Right atrium auricular region (tissue), 2 donors: ENCODE measurements at regions not wholly inside any gene's neighbourhood (a gene's known extent, or its start where the extent isn't known, plus 50 kb on each side); places are given as distances from the start of the nearest gene placed in this dataset.
"Not testable (repeated sequence)": the region's sequence is repeated elsewhere in the genome, so short reads cannot be mapped to it uniquely, and the experiment has no call there.

Source experiments
- DNase-seq: peaks from one replicate; pipeline ENCODE4 v3.0.0-alpha.2; 2019; ENCODE audit warnings: low spot score
- H3K27ac ChIP-seq, 2 donors: fragments of 200-600 bp; sonication (generic); 1 replicate in 1 of 2; 2 replicates in 1 of 2; pipeline ENCODE4 v1.5.1; 2016 to 2019
- H3K27me3 ChIP-seq, 2 donors: fragments of 200-600 bp; sonication (generic); one replicate each; pipeline versions ENCODE4 v1.5.1 to v1.6.0; 2017 to 2019
- H3K36me3 ChIP-seq: fragments of 200-600 bp; sonication (generic); one replicate; pipeline ENCODE4 v1.5.1; 2016
- H3K4me1 ChIP-seq, 2 donors: fragments of 200-600 bp; sonication (generic); one replicate each; pipeline versions ENCODE4 v1.5.1 to v1.6.0; 2017 to 2019
- H3K4me3 ChIP-seq, 2 donors: fragments of 200-600 bp; sonication (generic); 1 replicate in 1 of 2; 2 replicates in 1 of 2; pipeline ENCODE4 v1.5.1; 2017 to 2019; ENCODE audit warnings: mild to moderate bottlenecking in 1 of 2, moderate library complexity in 1 of 2
- H3K9me3 ChIP-seq, 2 donors: fragments of 200-600 bp; sonication (generic); one replicate each; pipeline ENCODE4 v1.5.1; 2019
- TF ChIP-seq, protein P1 (sequence below), 2 donors: fragments of 200-600 bp; sonication (generic); IDR thresholded peaks; one replicate each; pipeline ENCODE4 v1.5.1; 2019; ENCODE audit warnings: antibody characterized with exemption in 2 of 2

DNA sequence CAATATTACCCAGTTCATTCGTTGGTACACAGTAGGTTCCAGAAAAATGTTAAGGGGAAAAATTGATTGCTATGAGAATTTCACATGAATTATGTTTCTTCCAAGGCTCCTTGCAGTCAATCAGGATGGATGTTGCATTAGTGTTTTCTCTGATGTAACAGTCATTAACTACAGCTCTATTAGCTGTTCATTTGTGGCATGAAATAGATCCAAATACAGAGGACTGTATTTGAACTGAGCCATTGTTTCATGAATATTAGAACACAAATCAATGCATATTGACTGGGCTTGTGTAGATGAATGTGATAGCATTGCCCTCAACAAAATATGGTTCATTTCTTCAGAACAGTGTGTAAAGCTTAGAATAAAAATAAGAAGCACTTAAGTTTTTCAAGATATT is 203.0 kb upstream of the SGO1 start:
- TF ChIP-seq, protein P1, sequence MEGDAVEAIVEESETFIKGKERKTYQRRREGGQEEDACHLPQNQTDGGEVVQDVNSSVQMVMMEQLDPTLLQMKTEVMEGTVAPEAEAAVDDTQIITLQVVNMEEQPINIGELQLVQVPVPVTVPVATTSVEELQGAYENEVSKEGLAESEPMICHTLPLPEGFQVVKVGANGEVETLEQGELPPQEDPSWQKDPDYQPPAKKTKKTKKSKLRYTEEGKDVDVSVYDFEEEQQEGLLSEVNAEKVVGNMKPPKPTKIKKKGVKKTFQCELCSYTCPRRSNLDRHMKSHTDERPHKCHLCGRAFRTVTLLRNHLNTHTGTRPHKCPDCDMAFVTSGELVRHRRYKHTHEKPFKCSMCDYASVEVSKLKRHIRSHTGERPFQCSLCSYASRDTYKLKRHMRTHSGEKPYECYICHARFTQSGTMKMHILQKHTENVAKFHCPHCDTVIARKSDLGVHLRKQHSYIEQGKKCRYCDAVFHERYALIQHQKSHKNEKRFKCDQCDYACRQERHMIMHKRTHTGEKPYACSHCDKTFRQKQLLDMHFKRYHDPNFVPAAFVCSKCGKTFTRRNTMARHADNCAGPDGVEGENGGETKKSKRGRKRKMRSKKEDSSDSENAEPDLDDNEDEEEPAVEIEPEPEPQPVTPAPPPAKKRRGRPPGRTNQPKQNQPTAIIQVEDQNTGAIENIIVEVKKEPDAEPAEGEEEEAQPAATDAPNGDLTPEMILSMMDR (IDR thresholded peaks at IDR 0.05), result no peak
- Histone ChIP-seq H3K27me3 (no peaks in the 10 kb centered on the region), H3K9me3 (no peaks in the 10 kb centered on the region), H3K36me3 (no peaks in the 10 kb centered on the region), H3K4me1 (no peaks in the 10 kb centered on the region), H3K4me3 (no peak overlapping the region), H3K27ac (no peak overlapping the region)
- DNase-seq, result no peak

DNA sequence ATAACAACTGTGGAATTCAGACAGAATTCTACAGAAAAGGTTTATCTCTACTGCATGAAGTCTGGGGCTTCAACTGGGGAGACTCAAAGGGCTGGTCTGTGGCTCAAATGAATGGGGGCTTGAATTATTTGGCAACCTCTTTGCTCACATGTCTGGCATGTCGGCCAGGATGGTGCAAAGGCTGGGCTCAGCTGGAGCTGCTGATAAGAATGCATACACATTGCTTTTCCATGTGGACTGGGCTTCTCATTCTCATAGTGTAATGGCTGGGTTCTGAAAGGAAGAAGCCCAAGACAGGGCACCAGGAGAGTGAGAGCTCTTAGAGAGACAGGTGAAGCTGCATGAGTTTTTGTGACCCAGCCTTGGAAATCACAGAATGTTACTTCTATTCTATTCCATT is 194.3 kb upstream of the SGO1 start:
- no peaks in the 10 kb centered on the region for H3K36me3 ChIP-seq
- DNase-seq, result no peak
- no peaks in the 10 kb centered on the region for H3K4me1 ChIP-seq
- no peaks in the 10 kb centered on the region for H3K9me3 ChIP-seq
- TF ChIP-seq, protein P1 (IDR thresholded peaks at IDR 0.05), result no peak
- H3K27ac ChIP-seq, result no peak overlapping the region
- no peaks in the 10 kb centered on the region for H3K27me3 ChIP-seq
- H3K4me3 ChIP-seq, result no peak overlapping the region

DNA sequence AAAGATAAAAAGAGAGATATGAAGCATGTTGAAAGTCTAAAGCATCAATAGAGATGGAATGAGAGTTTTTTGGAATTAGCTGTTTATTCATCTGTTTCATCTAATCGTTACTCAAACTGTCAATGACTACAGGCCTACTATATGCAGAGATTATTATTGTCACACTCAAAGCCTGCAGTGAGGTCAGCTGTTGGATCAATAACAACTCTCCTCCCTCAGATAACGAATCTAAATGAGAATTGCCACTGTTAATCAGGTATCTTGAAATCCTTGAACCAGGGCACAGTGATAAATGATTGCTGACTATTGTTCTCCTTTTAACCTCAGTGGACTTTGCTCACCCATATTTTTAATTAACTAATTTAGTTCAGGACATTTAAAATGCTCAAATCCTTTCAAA is 192.3 kb upstream of the SGO1 start:
- Histone ChIP-seq H3K9me3 (no peaks in the 10 kb centered on the region), H3K27me3 (no peaks in the 10 kb centered on the region), H3K4me1 (no peaks in the 10 kb centered on the region), H3K36me3 (no peaks in the 10 kb centered on the region), H3K27ac (no peak overlapping the region), H3K4me3 (no peak overlapping the region)
- TF ChIP-seq, protein P1 (IDR thresholded peaks at IDR 0.05), result no peak
- no peak for DNase-seq

DNA sequence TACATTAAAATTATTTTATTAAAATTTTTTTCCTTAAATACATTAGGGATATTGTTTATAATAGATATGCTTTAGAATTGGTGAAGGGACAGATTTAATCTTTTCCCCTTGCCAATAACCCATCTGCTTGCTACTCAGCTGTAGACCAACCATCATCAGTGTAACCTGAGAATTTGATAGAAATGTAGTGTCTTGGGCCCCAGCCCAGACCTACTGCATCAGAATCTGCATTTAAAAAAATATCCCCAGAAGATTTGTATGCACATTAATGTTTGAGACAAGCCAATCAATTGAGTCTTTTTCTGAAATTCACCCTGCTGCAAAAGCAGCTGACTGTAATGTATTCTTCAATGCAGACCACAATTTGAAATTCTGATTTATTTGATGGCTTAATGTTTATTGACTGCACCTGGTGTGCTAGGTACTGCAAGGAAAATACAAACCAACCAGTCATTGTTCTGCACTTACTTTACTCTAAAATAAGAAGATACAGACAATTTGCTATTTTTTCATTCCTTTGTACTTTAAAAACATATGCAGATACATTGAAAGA is 190.7 kb upstream of the SGO1 start:
- Histone ChIP-seq H3K27ac (no peak overlapping the region), H3K4me3 (no peak overlapping the region), H3K27me3 (no peaks in the 10 kb centered on the region), H3K9me3 (no peaks in the 10 kb centered on the region), H3K36me3 (no peaks in the 10 kb centered on the region), H3K4me1 (no peaks in the 10 kb centered on the region)
- no peak for DNase-seq
- TF ChIP-seq, protein P1 (IDR thresholded peaks at IDR 0.05), result no peak

DNA sequence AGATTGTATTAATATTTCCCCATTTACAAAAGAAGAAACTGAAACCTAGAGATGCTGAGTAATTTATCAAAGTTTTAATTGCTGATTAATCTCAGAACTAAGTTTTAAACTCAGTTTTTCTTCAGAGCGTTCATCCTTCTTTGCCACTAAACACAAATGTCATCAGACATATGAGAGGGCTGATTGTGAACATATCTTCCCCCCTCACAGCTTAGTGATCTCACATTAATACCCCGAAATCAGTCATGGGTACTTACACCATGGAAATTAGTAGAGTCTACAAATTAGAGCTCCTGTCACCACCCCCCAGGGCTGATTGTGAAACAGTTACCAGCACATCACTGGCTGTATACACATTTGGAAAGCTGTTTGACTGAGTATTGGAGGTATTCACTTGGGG is 189.3 kb upstream of the SGO1 start:
- no peaks in the 10 kb centered on the region for H3K36me3 ChIP-seq
- no peaks in the 10 kb centered on the region for H3K27me3 ChIP-seq
- DNase-seq, result no peak
- H3K27ac ChIP-seq, result no peak overlapping the region
- H3K4me1 ChIP-seq, result no peaks in the 10 kb centered on the region
- no peaks in the 10 kb centered on the region for H3K9me3 ChIP-seq
- TF ChIP-seq, protein P1 (IDR thresholded peaks at IDR 0.05), result no peak
- no peak overlapping the region for H3K4me3 ChIP-seq

DNA sequence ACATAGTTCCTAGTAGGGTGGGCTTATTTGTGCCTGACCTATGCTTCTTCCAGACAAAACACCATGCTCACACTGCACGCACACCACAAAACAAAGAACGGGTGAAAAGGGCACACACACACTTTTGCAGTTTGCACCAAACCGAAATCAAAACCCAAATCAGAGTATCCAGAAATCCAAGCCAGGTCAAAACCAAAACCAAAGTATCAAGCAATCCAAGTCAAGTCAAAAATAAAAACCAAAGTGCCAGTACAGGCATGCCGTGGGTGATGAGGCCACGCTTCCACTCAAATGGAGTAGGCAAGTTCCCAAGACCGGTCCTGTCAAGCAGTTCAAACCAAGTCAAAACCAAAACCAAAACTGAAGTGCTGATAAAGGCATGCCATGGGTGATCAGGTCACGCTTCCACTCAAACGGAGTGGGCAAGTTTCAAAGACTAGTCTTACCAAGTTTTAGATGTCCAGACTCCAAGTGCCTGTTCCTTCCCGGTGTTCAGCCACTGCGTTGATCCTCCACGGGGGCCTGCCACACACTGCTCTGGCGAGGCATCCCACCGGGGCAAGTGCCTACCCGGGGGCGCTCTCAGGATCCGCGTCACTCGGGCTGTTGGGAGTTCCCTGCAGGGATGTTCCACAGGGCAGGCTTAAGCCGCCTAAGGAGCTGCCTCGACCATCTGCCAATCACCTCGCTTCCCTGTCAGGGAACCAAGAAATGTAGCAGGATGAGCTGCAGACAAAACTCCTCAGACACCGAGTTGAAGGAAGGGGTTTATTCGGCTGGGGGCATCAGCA is 184.5 kb upstream of the SGO1 start:
- not testable (repeated sequence) for H3K27ac ChIP-seq, H3K36me3 ChIP-seq, DNase-seq, H3K4me3 ChIP-seq, H3K9me3 ChIP-seq, H3K4me1 ChIP-seq, H3K27me3 ChIP-seq
